IMR-90 (cell line): ENCODE measurements at regions not wholly inside any gene's neighbourhood (a gene's known extent, or its start where the extent isn't known, plus 50 kb on each side); places are given as distances from the start of the nearest gene placed in this dataset.

Source experiments
- CEBPB ChIP-seq: IDR thresholded peaks from 2 replicates; pipeline ENCODE4 v1.6.1; 2012; ENCODE audit warnings: low read depth, low read length, improper control_type of control experiment
- CTCF ChIP-seq: conservative IDR thresholded peaks from 2 replicates; pipeline ENCODE4 v1.5.1; 2012; ENCODE audit warnings: mild to moderate bottlenecking, low read depth, low read length, improper control_type of control experiment
- FOS ChIP-seq: fragments of 150-350 bp; IDR thresholded peaks from 2 replicates; pipeline ENCODE4 v1.6.1; 2016; ENCODE audit warnings: low read depth, low read length
- MAZ ChIP-seq: IDR thresholded peaks from 2 replicates; pipeline ENCODE4 v1.6.1; 2012; ENCODE audit warnings: low read depth, mild to moderate bottlenecking, low read length, improper control_type of control experiment, moderate library complexity, borderline replicate concordance
- MXI1 ChIP-seq: IDR thresholded peaks from 2 replicates; pipeline ENCODE4 v1.6.1; 2012; ENCODE audit warnings: low read depth, mild to moderate bottlenecking, low read length, moderate library complexity, borderline replicate concordance
- POLR2A ChIP-seq: IDR thresholded peaks from 2 replicates; pipeline ENCODE4 v1.6.1; 2012; ENCODE audit warnings: mild to moderate bottlenecking, low read depth, low read length
- RAD21 ChIP-seq: IDR thresholded peaks from 2 replicates; pipeline ENCODE4 v1.6.1; 2012; ENCODE audit warnings: low read length, improper control_type of control experiment
- RFX5 ChIP-seq: IDR thresholded peaks from 2 replicates; pipeline ENCODE4 v1.8.0; 2012; ENCODE audit warnings: low read depth, mild to moderate bottlenecking, low read length, moderate library complexity
- USF2 ChIP-seq: fragments of 150-350 bp; IDR thresholded peaks from 2 replicates; pipeline ENCODE4 v1.6.1; 2017; ENCODE audit warnings: mild to moderate bottlenecking, antibody characterized with exemption, low read length, low read depth

- TF ChIP-seq CTCF (no peak), RFX5 (no peak), POLR2A (no peak), CEBPB (no peak), MXI1 (no peak), USF2 (no peak), FOS (no peak), RAD21 (no peak), MAZ (no peak)
These were observed 111.9 kb upstream of the UGP2 start for GRCh38 chr2:63729831-63730230.
